Stomach (tissue), 8 donors: ENCODE measurements at regions not wholly inside any gene's neighbourhood (a gene's known extent, or its start where the extent isn't known, plus 50 kb on each side); places are given as distances from the start of the nearest gene placed in this dataset.

Experiments
- DNase-seq, 2 donors: peaks; one replicate each; pipeline versions ENCODE4 v3.0.0 to v3.0.0-alpha.2; 2013 to 2019
- H3K27ac ChIP-seq, 5 donors: fragments of 200-600 bp in 4 of 5; sonication (generic) in 4 of 5; one replicate each; pipeline ENCODE4 v1.5.1; 2013 to 2019; ENCODE audit warnings: mild to moderate bottlenecking in 1 of 5, moderate library complexity in 1 of 5
- H3K27me3 ChIP-seq, 3 donors: fragments of 200-600 bp; sonication (generic); one replicate each; pipeline ENCODE4 v1.5.1; 2017 to 2019; ENCODE audit warnings: mixed run types in 1 of 3
- H3K36me3 ChIP-seq, 4 donors: fragments of 200-600 bp; sonication (generic); 1 replicate in 3 of 4; 2 replicates in 1 of 4; pipeline ENCODE4 v1.5.1; 2016 to 2019
- H3K4me1 ChIP-seq, 4 donors: fragments of 200-600 bp; sonication (generic); one replicate each; pipeline ENCODE4 v1.5.1; 2016 to 2019
- H3K4me3 ChIP-seq, 4 donors: fragments of 200-600 bp; sonication (generic) in 3 of 4; one replicate each; pipeline ENCODE4 v1.5.1; 2016 to 2019; ENCODE audit warnings: mild to moderate bottlenecking in 1 of 4
- H3K9me3 ChIP-seq, 4 donors: fragments of 200-600 bp; sonication (generic); one replicate each; pipeline ENCODE4 v1.5.1; 2016 to 2019
- CTCF ChIP-seq, 7 experiments: fragments of 450-650 bp in 4 of 7; fragments of 200-600 bp in 3 of 7; sonication (generic) in 3 of 7; IDR thresholded peaks; one replicate each; pipeline ENCODE4 v1.5.1; 2016 to 2019; ENCODE audit warnings: antibody characterized with exemption in 7 of 7, control low read depth in 2 of 7, mild to moderate bottlenecking in 1 of 7
- EP300 ChIP-seq: sonication (generic); formaldehyde crosslinking; IDR thresholded peaks from one replicate; pipeline ENCODE4 v1.6.1; 2017; ENCODE audit warnings: antibody characterized with exemption
- POLR2A ChIP-seq, 4 donors: fragments of 450-650 bp; IDR thresholded peaks; one replicate each; pipeline ENCODE4 v1.6.1; 2016; ENCODE audit warnings: antibody characterized with exemption in 4 of 4, control low read depth in 2 of 4, mild to moderate bottlenecking in 1 of 4, moderate library complexity in 1 of 4
- POLR2AphosphoS5 ChIP-seq, 3 donors: sonication (generic); formaldehyde crosslinking; IDR thresholded peaks; one replicate each; pipeline ENCODE4 v1.6.1; 2016; ENCODE audit warnings: antibody characterized with exemption in 3 of 3
- WGBS, 5 donors: extraction: QIAGEN DNeasy Blood & Tissue Kit in 3 of 5; methylation state at CpG; one replicate each; pipeline versions ENCODE4 v1.1.5 to v1.1.7; 2013 to 2018; 5-methylcytosine and 5-hydroxymethylcytosine counted together
- intact Hi-C: fragments of 100-400 bp; cut with DNase I; formaldehyde crosslinking; loops from one replicate; pipeline ENCODE4 v1.15.1; 2023; ENCODE audit warnings: low total_unique reads
- donor health status: healthy with polysubstance abuse.
- donor health status: Bipolar disorder and iron deficiency.
- donor health status: healthy.

GRCh38 chr2:5497874-5498273 lies 194.3 kb upstream of the SOX11 start:
- TF ChIP-seq POLR2A (IDR thresholded peaks at IDR 0.05) (no peak), POLR2AphosphoS5 (IDR thresholded peaks at IDR 0.05) (no peak), CTCF (IDR thresholded peaks at IDR 0.05) (no peak), EP300 (no peak)
- peak in 1 of 2 donors; percentile 33 for DNase-seq
- Histone ChIP-seq H3K27me3 (peaks cover 0 to 7% (median 0%) of the 10 kb centered on the region in 3 donors), H3K36me3 (no peaks in the 10 kb centered on the region), H3K27ac (no peak overlapping the region), H3K4me1 (peaks cover 0 to 4% (median 0%) of the 10 kb centered on the region in 4 donors), H3K4me3 (no peak overlapping the region), H3K9me3 (no peaks in the 10 kb centered on the region)
- 52 to 82% (median 64%) methylated on average over 10 of the region's 10 CpGs for WGBS, 5 donors
- intact Hi-C loops: no loop called here

GRCh38 chr2:5501807-5502206 lies 190.4 kb upstream of the SOX11 start:
- no peaks in the 10 kb centered on the region for H3K27me3 ChIP-seq
- intact Hi-C loops: no loop called here
- no peak for DNase-seq
- 78 to 100% (median 88%) methylated on average over 1 of the region's 1 CpG for WGBS, 5 donors
- no peak overlapping the region for H3K27ac ChIP-seq
- no peaks in the 10 kb centered on the region for H3K9me3 ChIP-seq
- H3K36me3 ChIP-seq: no peaks in the 10 kb centered on the region
- no peak overlapping the region for H3K4me3 ChIP-seq
- TF ChIP-seq CTCF (IDR thresholded peaks at IDR 0.05) (no peak), POLR2A (IDR thresholded peaks at IDR 0.05) (no peak), POLR2AphosphoS5 (IDR thresholded peaks at IDR 0.05) (no peak), EP300 (no peak)
- no peaks in the 10 kb centered on the region for H3K4me1 ChIP-seq

- WGBS, 5 donors: 60 to 72% (median 64%) methylated on average over 3 of the region's 3 CpGs
- TF ChIP-seq POLR2A (IDR thresholded peaks at IDR 0.05) (no peak), EP300 (no peak), CTCF (IDR thresholded peaks at IDR 0.05) (no peak), POLR2AphosphoS5 (IDR thresholded peaks at IDR 0.05) (no peak)
- no peak overlapping the region for H3K4me3 ChIP-seq
- no peak for DNase-seq
- intact Hi-C loops: no loop called here
- H3K27ac ChIP-seq: no peak overlapping the region
- H3K9me3 ChIP-seq: no peaks in the 10 kb centered on the region
- H3K27me3 ChIP-seq: no peaks in the 10 kb centered on the region
- H3K4me1 ChIP-seq: no peaks in the 10 kb centered on the region
- no peaks in the 10 kb centered on the region for H3K36me3 ChIP-seq
These were observed 189.8 kb upstream of the SOX11 start for GRCh38 chr2:5502385-5502784.

GRCh38 chr2:5504756-5505155 lies 187.4 kb upstream of the SOX11 start:
- Histone ChIP-seq H3K4me3 (no peak overlapping the region), H3K9me3 (no peaks in the 10 kb centered on the region), H3K36me3 (no peaks in the 10 kb centered on the region), H3K27ac (no peak overlapping the region), H3K27me3 (no peaks in the 10 kb centered on the region), H3K4me1 (no peaks in the 10 kb centered on the region)
- intact Hi-C loops: no loop called here
- no peak for TF ChIP-seq POLR2A (IDR thresholded peaks at IDR 0.05)
- no peak for TF ChIP-seq CTCF (IDR thresholded peaks at IDR 0.05)
- no peak for TF ChIP-seq EP300
- no peak for TF ChIP-seq POLR2AphosphoS5 (IDR thresholded peaks at IDR 0.05)
- WGBS, 5 donors: 82 to 88% (median 87%) methylated on average over 3 of the region's 3 CpGs
- no peak for DNase-seq
